Sigmoid colon (tissue), 6 donors: ENCODE measurements at regions not wholly inside any gene's neighbourhood (a gene's known extent, or its start where the extent isn't known, plus 50 kb on each side); places are given as distances from the start of the nearest gene placed in this dataset.

ENCODE experiments used
- DNase-seq: peaks from one replicate; pipeline ENCODE4 v3.0.0-alpha.2; 2019
- H3K27ac ChIP-seq, 4 donors: fragments of 200-600 bp; sonication (generic); one replicate each; pipeline ENCODE4 v1.5.1; 2016 to 2019; ENCODE audit warnings: mild to moderate bottlenecking in 1 of 4
- H3K27me3 ChIP-seq, 3 donors: fragments of 200-600 bp; sonication (generic); one replicate each; pipeline ENCODE4 v1.5.1; 2019; ENCODE audit warnings: mild to moderate bottlenecking in 1 of 3
- H3K36me3 ChIP-seq, 4 donors: fragments of 200-600 bp; sonication (generic); one replicate each; pipeline ENCODE4 v1.5.1; 2016 to 2019
- H3K4me1 ChIP-seq, 4 donors: fragments of 200-600 bp; sonication (generic); one replicate each; pipeline ENCODE4 v1.5.1; 2017 to 2019
- H3K4me3 ChIP-seq, 4 donors: fragments of 200-600 bp; sonication (generic); one replicate each; pipeline ENCODE4 v1.5.1; 2017 to 2019; ENCODE audit warnings: mild to moderate bottlenecking in 2 of 4, moderate library complexity in 1 of 4
- H3K9me3 ChIP-seq, 4 donors: fragments of 200-600 bp in 3 of 4; sonication (generic) in 3 of 4; one replicate each; pipeline versions ENCODE4 v1.5.1 to v1.6.1; 2013 to 2019
- EP300 ChIP-seq, 4 donors: sonication (generic); formaldehyde crosslinking; IDR thresholded peaks; one replicate each; pipeline ENCODE4 v1.6.1; 2017; ENCODE audit warnings: antibody characterized with exemption in 4 of 4
- POLR2A ChIP-seq, 2 donors: fragments of 450-650 bp; IDR thresholded peaks; one replicate each; pipeline ENCODE4 v1.6.1; 2016; ENCODE audit warnings: antibody characterized with exemption in 2 of 2, mild to moderate bottlenecking in 2 of 2, moderate library complexity in 2 of 2
- POLR2AphosphoS5 ChIP-seq, 4 donors: sonication (generic); formaldehyde crosslinking; IDR thresholded peaks; one replicate each; pipeline ENCODE4 v1.6.1; 2017; ENCODE audit warnings: antibody characterized with exemption in 4 of 4
- WGBS, 2 donors: extraction: QIAGEN DNeasy Blood & Tissue Kit; methylation state at CpG; one replicate each; pipeline ENCODE4 v1.1.7; 2013; 5-methylcytosine and 5-hydroxymethylcytosine counted together
- intact Hi-C: fragments of 100-400 bp; cut with DNase I; formaldehyde crosslinking; loops from one replicate; pipeline ENCODE4 v1.15.1; 2023
- TF ChIP-seq, protein P1 (sequence below), 4 experiments: fragments of 450-650 bp in 3 of 4; fragments of 200-600 bp in 1 of 4; IDR thresholded peaks; one replicate each; pipeline ENCODE4 v1.5.1; 2016 to 2019; ENCODE audit warnings: antibody characterized with exemption in 4 of 4, mild to moderate bottlenecking in 3 of 4, moderate library complexity in 2 of 4
- donor health status: healthy with polysubstance abuse.
- donor health status: healthy.

DNA sequence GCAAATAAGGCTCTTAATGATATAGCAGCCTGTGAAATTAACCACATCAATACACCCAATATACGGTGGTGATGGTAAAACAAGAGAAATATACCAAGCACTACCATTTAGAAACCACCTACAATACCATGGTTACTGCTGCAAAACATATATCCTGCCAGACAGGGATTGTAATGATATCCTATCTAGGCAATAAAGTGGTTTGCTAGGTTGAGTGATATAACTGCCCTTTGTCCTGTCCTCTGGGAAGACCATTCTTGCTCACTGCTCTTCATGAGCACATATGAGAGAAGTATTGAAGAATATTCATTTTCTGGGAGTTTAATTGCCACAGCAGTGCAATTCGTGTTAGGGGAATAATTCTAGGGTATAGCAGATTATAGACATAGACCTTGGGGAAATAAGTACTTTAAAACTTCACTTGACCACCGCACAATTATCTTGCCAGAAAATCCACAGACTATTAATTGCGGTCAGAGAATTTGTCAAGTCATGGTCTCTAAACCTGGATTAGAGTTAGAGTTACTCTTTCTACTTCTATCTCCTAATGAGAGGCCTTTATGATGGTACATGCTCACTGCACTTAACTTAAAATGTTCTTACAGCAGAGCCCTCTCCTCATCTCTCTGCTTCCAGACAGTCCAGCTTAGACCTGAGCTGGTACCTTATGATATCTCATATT is 413.0 kb downstream of the ZNF608 start:
- H3K27me3 ChIP-seq = no peaks in the 10 kb centered on the region
- WGBS, 2 donors = 50 to 85% methylated on average over 4 of the region's 4 CpGs
- H3K36me3 ChIP-seq = no peaks in the 10 kb centered on the region
- no peak overlapping the region for H3K27ac ChIP-seq
- no peak for TF ChIP-seq POLR2AphosphoS5 (IDR thresholded peaks at IDR 0.05)
- TF ChIP-seq POLR2A (IDR thresholded peaks at IDR 0.05) = no peak
- no peak for TF ChIP-seq EP300 (IDR thresholded peaks at IDR 0.05)
- TF ChIP-seq, protein P1, sequence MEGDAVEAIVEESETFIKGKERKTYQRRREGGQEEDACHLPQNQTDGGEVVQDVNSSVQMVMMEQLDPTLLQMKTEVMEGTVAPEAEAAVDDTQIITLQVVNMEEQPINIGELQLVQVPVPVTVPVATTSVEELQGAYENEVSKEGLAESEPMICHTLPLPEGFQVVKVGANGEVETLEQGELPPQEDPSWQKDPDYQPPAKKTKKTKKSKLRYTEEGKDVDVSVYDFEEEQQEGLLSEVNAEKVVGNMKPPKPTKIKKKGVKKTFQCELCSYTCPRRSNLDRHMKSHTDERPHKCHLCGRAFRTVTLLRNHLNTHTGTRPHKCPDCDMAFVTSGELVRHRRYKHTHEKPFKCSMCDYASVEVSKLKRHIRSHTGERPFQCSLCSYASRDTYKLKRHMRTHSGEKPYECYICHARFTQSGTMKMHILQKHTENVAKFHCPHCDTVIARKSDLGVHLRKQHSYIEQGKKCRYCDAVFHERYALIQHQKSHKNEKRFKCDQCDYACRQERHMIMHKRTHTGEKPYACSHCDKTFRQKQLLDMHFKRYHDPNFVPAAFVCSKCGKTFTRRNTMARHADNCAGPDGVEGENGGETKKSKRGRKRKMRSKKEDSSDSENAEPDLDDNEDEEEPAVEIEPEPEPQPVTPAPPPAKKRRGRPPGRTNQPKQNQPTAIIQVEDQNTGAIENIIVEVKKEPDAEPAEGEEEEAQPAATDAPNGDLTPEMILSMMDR (IDR thresholded peaks at IDR 0.05) = no peak
- no peaks in the 10 kb centered on the region for H3K4me1 ChIP-seq
- no peak overlapping the region for H3K4me3 ChIP-seq
- no peak for DNase-seq
- intact Hi-C loops = no loop called here
- H3K9me3 ChIP-seq = no peaks in the 10 kb centered on the region

- H3K4me1 ChIP-seq = no peaks in the 10 kb centered on the region
- TF ChIP-seq EP300 (IDR thresholded peaks at IDR 0.05) (no peak), POLR2A (IDR thresholded peaks at IDR 0.05) (no peak), POLR2AphosphoS5 (IDR thresholded peaks at IDR 0.05) (no peak)
- TF ChIP-seq, protein P1 (IDR thresholded peaks at IDR 0.05) = no peak
- no peaks in the 10 kb centered on the region for H3K36me3 ChIP-seq
- no peak overlapping the region for H3K4me3 ChIP-seq
- 91 to 92% methylated on average over 3 of the region's 3 CpGs for WGBS, 2 donors
- intact Hi-C loops = no loop called here
- no peak for DNase-seq
- H3K9me3 ChIP-seq = no peaks in the 10 kb centered on the region
- H3K27me3 ChIP-seq = no peaks in the 10 kb centered on the region
- H3K27ac ChIP-seq = no peak overlapping the region
Measured at GRCh38 chr5:124332273-124332672, 414.2 kb downstream of the ZNF608 start.

DNA sequence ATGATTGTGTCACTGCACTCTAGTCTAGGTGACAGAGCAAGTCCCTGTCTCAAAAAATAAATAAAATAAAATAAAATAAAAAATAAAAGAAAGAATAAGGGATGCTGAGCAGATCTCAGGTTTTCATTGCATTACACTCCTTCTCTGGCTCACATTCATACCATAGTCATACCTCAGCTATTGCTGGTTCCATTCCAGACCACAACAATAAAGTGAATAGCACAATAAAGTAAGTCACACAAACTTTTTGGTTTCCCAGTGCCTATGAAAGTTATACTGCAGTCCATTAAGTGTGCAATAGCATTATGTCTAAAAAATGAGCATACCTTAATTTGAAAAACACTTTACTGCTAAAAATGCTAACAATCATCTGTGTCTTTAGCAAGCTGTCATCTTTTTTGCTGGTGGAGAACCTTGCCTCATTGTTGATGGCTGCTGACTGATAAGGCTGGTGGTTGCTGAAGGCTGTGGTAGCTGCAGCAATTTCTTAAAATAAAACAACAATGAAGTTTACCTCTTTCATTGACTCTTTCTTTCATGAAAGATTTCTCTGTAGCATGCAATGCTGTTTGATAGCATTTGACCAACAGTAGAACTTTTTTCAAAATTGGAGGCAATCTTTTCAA is 415.7 kb downstream of the ZNF608 start:
- H3K9me3 ChIP-seq = no peaks in the 10 kb centered on the region
- H3K4me1 ChIP-seq = no peaks in the 10 kb centered on the region
- intact Hi-C loops = no loop called here
- DNase-seq = no peak
- no peak overlapping the region for H3K27ac ChIP-seq
- H3K4me3 ChIP-seq = no peak overlapping the region
- H3K36me3 ChIP-seq = no peaks in the 10 kb centered on the region
- H3K27me3 ChIP-seq = no peaks in the 10 kb centered on the region
- TF ChIP-seq POLR2AphosphoS5 (IDR thresholded peaks at IDR 0.05) (no peak), POLR2A (IDR thresholded peaks at IDR 0.05) (no peak), EP300 (IDR thresholded peaks at IDR 0.05) (no peak)
- TF ChIP-seq, protein P1 (IDR thresholded peaks at IDR 0.05) = no peak

GRCh38 chr5:124328201-124328600 is 418.2 kb downstream of the ZNF608 start:
- no peaks in the 10 kb centered on the region for H3K36me3 ChIP-seq
- no peaks in the 10 kb centered on the region for H3K9me3 ChIP-seq
- H3K4me1 ChIP-seq = no peaks in the 10 kb centered on the region
- no peak for DNase-seq
- intact Hi-C loops = no loop called here
- no peak overlapping the region for H3K27ac ChIP-seq
- no peaks in the 10 kb centered on the region for H3K27me3 ChIP-seq
- H3K4me3 ChIP-seq = no peak overlapping the region
- TF ChIP-seq EP300 (IDR thresholded peaks at IDR 0.05) (no peak), POLR2AphosphoS5 (IDR thresholded peaks at IDR 0.05) (no peak), POLR2A (IDR thresholded peaks at IDR 0.05) (no peak)
- TF ChIP-seq, protein P1 (IDR thresholded peaks at IDR 0.05) = no peak

GRCh38 chr5:124318661-124319060 is 427.8 kb downstream of the ZNF608 start:
- Histone ChIP-seq H3K27ac (no peak overlapping the region), H3K4me1 (no peaks in the 10 kb centered on the region), H3K4me3 (no peak overlapping the region), H3K27me3 (no peaks in the 10 kb centered on the region), H3K36me3 (no peaks in the 10 kb centered on the region), H3K9me3 (no peaks in the 10 kb centered on the region)
- DNase-seq = no peak
- 95 to 97% methylated on average over 1 of the region's 1 CpG for WGBS, 2 donors
- intact Hi-C loops = no loop called here
- no peak for TF ChIP-seq EP300 (IDR thresholded peaks at IDR 0.05)
- no peak for TF ChIP-seq POLR2A (IDR thresholded peaks at IDR 0.05)
- TF ChIP-seq, protein P1 (IDR thresholded peaks at IDR 0.05) = no peak
- no peak for TF ChIP-seq POLR2AphosphoS5 (IDR thresholded peaks at IDR 0.05)
